GM12875 (cell line): ENCODE measurements at regions not wholly inside any gene's neighbourhood (a gene's known extent, or its start where the extent isn't known, plus 50 kb on each side); places are given as distances from the start of the nearest gene placed in this dataset.

Experiments
- H3K4me3 ChIP-seq: one replicate; pipeline ENCODE4 v1.5.1; 2011; ENCODE audit warnings: low read depth, low read length, control low read depth
- TF ChIP-seq, protein P1 (sequence below): IDR thresholded peaks from 2 replicates; pipeline ENCODE4 v1.5.1; 2011; ENCODE audit warnings: low read depth, mild to moderate bottlenecking, control low read depth, inconsistent platforms, low read length, moderate library complexity, borderline replicate concordance; ENCODE audit not compliant: insufficient read depth

DNA sequence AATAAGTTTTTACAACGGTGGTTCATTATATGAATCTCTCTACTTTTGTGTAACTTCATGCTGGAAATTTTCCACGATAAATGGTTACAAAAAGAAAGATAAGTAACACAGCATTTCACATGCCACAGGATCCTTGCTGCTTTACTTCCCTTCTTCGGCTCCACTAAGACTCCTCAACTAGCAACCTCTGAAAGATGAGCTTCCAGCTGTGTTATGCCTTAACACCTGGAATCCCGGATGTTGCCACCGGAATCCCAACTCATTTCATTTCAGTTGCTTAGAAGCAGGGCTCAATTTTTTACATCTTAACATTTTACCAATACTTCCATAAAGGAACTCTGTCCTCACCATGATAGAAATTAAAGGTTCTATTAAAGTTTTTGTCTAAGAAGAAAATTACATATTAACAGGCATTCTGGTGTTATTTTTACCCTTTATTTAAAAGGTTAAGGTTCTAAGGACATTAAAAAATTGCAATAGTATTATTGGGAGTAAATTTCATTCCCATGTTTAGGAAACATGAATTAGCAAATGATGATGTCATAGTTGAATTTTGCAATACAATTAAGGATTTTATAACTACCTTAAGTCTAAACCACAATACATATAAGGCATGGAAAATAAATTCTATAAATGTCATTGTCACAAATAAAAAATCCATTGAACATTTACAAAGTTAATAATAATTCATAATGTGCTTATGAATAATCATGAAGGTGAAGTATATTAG is 57.1 kb upstream of the IL6 start:
- TF ChIP-seq, protein P1, sequence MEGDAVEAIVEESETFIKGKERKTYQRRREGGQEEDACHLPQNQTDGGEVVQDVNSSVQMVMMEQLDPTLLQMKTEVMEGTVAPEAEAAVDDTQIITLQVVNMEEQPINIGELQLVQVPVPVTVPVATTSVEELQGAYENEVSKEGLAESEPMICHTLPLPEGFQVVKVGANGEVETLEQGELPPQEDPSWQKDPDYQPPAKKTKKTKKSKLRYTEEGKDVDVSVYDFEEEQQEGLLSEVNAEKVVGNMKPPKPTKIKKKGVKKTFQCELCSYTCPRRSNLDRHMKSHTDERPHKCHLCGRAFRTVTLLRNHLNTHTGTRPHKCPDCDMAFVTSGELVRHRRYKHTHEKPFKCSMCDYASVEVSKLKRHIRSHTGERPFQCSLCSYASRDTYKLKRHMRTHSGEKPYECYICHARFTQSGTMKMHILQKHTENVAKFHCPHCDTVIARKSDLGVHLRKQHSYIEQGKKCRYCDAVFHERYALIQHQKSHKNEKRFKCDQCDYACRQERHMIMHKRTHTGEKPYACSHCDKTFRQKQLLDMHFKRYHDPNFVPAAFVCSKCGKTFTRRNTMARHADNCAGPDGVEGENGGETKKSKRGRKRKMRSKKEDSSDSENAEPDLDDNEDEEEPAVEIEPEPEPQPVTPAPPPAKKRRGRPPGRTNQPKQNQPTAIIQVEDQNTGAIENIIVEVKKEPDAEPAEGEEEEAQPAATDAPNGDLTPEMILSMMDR: no peak
- no peak overlapping the region for H3K4me3 ChIP-seq

DNA sequence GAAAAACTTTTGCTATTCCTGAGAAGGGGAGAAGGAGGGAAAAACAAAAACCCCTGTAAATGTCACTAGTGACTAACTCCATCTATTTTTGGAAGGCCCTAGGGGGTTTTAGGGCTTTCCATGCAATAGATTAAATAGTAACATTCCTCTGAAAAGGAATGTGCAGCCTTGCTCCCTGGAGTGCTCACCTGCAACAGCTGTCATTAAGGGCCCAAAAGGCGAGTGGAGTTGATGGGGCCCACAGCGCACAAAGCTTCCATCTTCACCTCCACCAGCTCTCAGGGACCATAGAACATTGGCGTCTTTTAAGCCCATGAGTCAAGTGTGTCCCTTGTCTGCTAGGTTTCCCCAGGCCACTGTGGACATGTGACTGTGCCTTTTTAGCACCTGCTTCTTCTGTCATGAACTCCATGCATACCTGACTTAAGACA is 58.0 kb upstream of the IL6 start:
- H3K4me3 ChIP-seq: no peak overlapping the region
- TF ChIP-seq, protein P1: no peak

DNA sequence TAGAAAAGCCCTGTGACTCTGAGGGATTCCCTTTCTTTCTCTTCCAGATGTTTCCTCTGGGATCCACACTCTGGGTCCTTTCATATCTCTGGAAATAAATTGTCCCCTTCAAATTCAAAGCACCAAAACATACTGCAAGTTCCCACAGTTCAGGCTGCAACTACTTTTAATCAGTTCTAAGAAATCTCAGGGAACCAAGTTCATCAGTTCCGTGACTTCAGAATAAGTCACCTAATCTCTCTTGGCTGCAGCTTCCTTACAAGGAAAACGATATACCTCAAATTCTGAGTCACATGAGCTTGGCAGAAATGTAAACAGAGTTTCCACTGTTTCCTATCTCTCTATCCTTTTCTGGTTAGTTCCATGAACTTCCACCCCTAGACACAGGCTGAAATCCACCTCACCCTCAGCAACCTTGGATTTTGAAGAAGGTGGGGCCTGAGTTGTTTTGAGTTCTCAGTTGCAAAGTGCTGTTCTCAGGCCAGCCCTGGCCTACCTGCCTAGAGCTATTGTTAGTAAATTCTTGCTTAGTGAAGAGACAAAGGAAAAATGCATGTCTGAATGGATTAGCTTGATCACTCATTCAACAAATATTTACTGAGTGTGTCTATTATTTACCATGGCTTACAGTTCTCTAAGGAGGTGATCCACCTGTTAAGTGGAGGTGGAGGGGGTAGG is 59.3 kb upstream of the IL6 start:
- H3K4me3 ChIP-seq: no peak overlapping the region
- TF ChIP-seq, protein P1: no peak

DNA sequence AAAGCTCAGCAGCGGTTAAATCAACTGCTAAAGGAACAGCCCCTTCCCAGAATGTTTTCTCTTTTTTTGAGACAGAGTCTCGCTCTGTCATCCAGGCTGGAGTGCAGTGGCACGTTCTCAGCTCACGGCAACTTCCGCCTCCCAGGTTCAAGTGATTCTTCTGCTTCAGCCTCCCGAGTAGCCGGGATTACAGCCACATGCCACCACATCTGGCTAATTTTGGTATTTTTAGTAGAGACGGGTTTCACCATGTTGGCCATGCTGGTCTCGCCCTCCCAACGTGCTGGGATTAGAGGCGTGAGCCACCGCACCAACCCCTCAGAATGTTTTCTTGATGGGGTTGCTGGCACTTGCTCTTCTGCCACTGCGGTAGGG is 59.8 kb upstream of the IL6 start:
- H3K4me3 ChIP-seq: no peak overlapping the region
- TF ChIP-seq, protein P1: no peak

DNA sequence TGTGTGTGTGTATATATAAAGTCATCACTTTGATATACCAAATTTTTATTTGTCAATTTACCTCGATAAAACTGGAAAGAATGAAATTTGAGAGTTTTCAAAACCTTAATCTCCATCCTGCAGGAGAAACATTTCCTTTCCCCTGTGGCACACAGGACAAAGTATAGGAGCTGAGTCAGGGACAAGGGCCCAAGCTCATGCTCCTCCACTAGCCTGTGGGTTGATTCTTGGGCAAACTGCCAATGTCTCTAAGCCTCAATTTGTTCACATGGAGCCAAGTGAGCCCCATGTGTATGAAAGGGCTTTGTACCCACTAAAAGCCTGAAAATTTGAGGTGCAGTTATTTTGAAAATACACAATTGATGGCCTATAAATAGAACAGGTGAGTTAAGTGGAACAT is 60.3 kb upstream of the IL6 start:
- TF ChIP-seq, protein P1: no peak
- H3K4me3 ChIP-seq: no peak overlapping the region

DNA sequence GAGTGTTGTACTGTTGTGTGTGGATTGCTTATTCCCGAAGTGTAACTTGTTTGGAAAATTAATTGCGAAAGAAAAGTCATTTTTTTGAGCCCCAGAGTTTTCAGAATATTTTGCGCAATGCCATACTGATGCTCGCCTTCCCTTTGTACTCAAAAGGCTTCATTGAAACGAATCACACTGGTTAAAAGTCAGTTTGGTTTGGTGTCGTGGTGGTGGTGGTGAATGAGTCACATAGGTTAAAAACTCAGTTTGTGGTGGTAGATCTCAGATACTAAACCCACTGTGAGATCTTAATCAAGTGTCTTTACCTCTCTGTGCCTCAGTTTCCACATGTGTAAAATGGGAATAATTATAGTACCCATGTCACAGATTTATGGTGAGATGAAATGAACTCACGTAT is 61.1 kb upstream of the IL6 start:
- H3K4me3 ChIP-seq: no peak overlapping the region
- TF ChIP-seq, protein P1: no peak
